A673 (cell line): ENCODE measurements at regions not wholly inside any gene's neighbourhood (a gene's known extent, or its start where the extent isn't known, plus 50 kb on each side); places are given as distances from the start of the nearest gene placed in this dataset.

Source experiments
- BruUV-seq: library from RNA; stranded (reverse); fragments of 400-500 nt; replicated peaks from 2 replicates; lab custom pipeline; 2021; lab: Mats Ljungman, UMichigan
- CTCF ChIA-PET: fragments of 300-600 bp; sonication (Branson Sonifier 250); formaldehyde crosslinking; loops from one replicate; lab custom pipeline; 2022; ENCODE audit warnings: antibody characterized with exemption; lab: Charles Lee
- POLR2A ChIA-PET: fragments of 300-600 bp; sonication (Branson Sonifier 250); formaldehyde crosslinking; loops from one replicate; lab custom pipeline; 2022; ENCODE audit warnings: antibody characterized with exemption; ENCODE audit not compliant: low non-redundant PET; lab: Charles Lee
- DNase-seq: peaks from one replicate; pipeline ENCODE4 v3.0.0-alpha.2; 2015; ENCODE audit warnings: low spot score
- H3K27ac ChIP-seq: fragments of 200-600 bp; sonication (generic); 2 replicates; pipeline ENCODE4 v1.5.1; 2016; ENCODE audit warnings: mixed run types, low read depth, mild to moderate bottlenecking, mixed read lengths, antibody characterized with exemption, low read length; ENCODE audit not compliant: poor library complexity, severe bottlenecking
- H3K27me3 ChIP-seq: fragments of 200-600 bp; sonication (generic); replicated peaks from 2 replicates; pipeline ENCODE4 v1.6.1; 2017; ENCODE audit warnings: mixed run types, low read depth, mild to moderate bottlenecking, mixed read lengths, antibody characterized with exemption, low read length; ENCODE audit not compliant: insufficient read depth, poor library complexity
- H3K36me3 ChIP-seq: fragments of 200-600 bp; sonication (generic); 2 replicates; pipeline ENCODE4 v1.6.1; 2016; ENCODE audit warnings: mixed run types, mild to moderate bottlenecking, mixed read lengths, antibody characterized with exemption, low read length; ENCODE audit not compliant: insufficient read depth, poor library complexity, severe bottlenecking
- H3K4me1 ChIP-seq: fragments of 200-600 bp; sonication (generic); 2 replicates; pipeline ENCODE4 v1.6.1; 2017; ENCODE audit warnings: mixed run types, mild to moderate bottlenecking, mixed read lengths, antibody characterized with exemption, low read length; ENCODE audit not compliant: insufficient read depth, poor library complexity, severe bottlenecking
- H3K4me3 ChIP-seq: fragments of 200-600 bp; sonication (generic); 2 replicates; pipeline ENCODE4 v1.5.1; 2016; ENCODE audit warnings: low read depth, mixed run types, mild to moderate bottlenecking, mixed read lengths, low read length; ENCODE audit not compliant: poor library complexity, severe bottlenecking
- H3K9me3 ChIP-seq: fragments of 200-600 bp; sonication (generic); 2 replicates; pipeline ENCODE4 v1.6.1; 2016; ENCODE audit warnings: mixed run types, low read depth, mild to moderate bottlenecking, mixed read lengths, antibody characterized with exemption, low read length; ENCODE audit not compliant: poor library complexity, severe bottlenecking
- CTCF ChIP-seq: fragments of 300-800, 200-600 bp; sonication (generic); conservative IDR thresholded peaks from 2 replicates; pipeline ENCODE4 v1.5.1; 2017; ENCODE audit warnings: low read depth, mild to moderate bottlenecking, antibody characterized with exemption, low read length, moderate library complexity, mixed read lengths
- EZH2 ChIP-seq: fragments of 200-600 bp; sonication (generic); IDR thresholded peaks from 2 replicates; pipeline ENCODE4 v1.6.1; 2017; ENCODE audit warnings: borderline replicate concordance, low read depth, mild to moderate bottlenecking, mixed read lengths, antibody characterized with exemption, low read length; ENCODE audit not compliant: poor library complexity, severe bottlenecking
- intact Hi-C: fragments of 100-400 bp; cut with micrococcal nuclease; formaldehyde crosslinking; loops from one replicate; pipeline ENCODE4 v1.10.0; 2022; ENCODE audit not compliant: unreplicated experiment

- intact Hi-C loops, result no loop called here
Measured at GRCh38 chr5:125972706-125973105, 450.5 kb upstream of the GRAMD2B start.

DNA sequence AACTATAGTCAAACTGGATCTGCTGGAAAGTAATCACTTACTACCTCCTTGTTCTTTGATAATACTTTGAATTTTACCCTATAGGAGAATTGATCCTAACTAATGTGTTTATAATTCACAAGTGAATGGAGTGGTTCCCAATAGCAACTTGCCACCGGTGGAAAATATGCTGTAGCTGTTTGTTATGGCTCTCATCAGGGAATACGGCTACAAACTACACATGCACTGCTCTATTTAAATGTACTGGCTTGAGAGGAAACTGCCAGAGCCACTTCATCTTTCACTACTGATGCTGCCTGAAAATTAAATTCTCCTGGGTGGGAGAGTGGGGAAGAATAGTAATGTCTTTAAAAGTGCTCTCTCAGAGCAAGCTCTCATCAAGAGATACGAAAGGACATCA, 448.5 kb upstream of the GRAMD2B start:
- Histone ChIP-seq H3K36me3 (no peaks in the 10 kb centered on the region), H3K9me3 (no peaks in the 10 kb centered on the region), H3K27ac (no peak overlapping the region), H3K27me3 (peaks cover 77% of the 10 kb centered on the region), H3K4me3 (no peak overlapping the region), H3K4me1 (no peaks in the 10 kb centered on the region)
- no TSS peak for BruUV-seq
- no peak for DNase-seq
- intact Hi-C loops, result no loop called here
- ChIA-PET POLR2A (no interaction called here), CTCF (no interaction called here)
- TF ChIP-seq CTCF (no peak), EZH2 (no peak)

More at GRCh38 chr5:125972706-125973105, 450.5 kb upstream of the GRAMD2B start:
- TF ChIP-seq EZH2 (no peak), CTCF (no peak)
- POLR2A ChIA-PET, result no interaction called here
- no peak for DNase-seq
- Histone ChIP-seq H3K4me3 (no peak overlapping the region), H3K27ac (no peak overlapping the region), H3K36me3 (no peaks in the 10 kb centered on the region), H3K9me3 (no peaks in the 10 kb centered on the region), H3K27me3 (peaks cover 85% of the 10 kb centered on the region), H3K4me1 (no peaks in the 10 kb centered on the region)
- BruUV-seq, result no TSS peak
- CTCF ChIA-PET, result no interaction called here

- POLR2A ChIA-PET, result no interaction called here
- intact Hi-C loops, result no loop called here
- Histone ChIP-seq H3K4me3 (no peak overlapping the region), H3K4me1 (no peaks in the 10 kb centered on the region), H3K36me3 (no peaks in the 10 kb centered on the region), H3K27ac (no peak overlapping the region), H3K27me3 (peaks cover 60% of the 10 kb centered on the region), H3K9me3 (no peaks in the 10 kb centered on the region)
- DNase-seq, result no peak
- TF ChIP-seq EZH2, result no peak
- CTCF ChIA-PET, result no interaction called here
- BruUV-seq, result no TSS peak
Measured at GRCh38 chr5:125976421-125977000, 446.7 kb upstream of the GRAMD2B start.

- Histone ChIP-seq H3K36me3 (no peaks in the 10 kb centered on the region), H3K9me3 (no peaks in the 10 kb centered on the region), H3K4me3 (no peak overlapping the region), H3K27me3 (peaks cover 45% of the 10 kb centered on the region), H3K4me1 (no peaks in the 10 kb centered on the region), H3K27ac (no peak overlapping the region)
- no TSS peak for BruUV-seq
- no peak for DNase-seq
- ChIA-PET CTCF (no interaction called here), POLR2A (no interaction called here)
- intact Hi-C loops, result no loop called here
- TF ChIP-seq CTCF (no peak), EZH2 (no peak)
Measured at GRCh38 chr5:125978015-125978414, 445.2 kb upstream of the GRAMD2B start.
